GM19239 (cell line): ENCODE measurements at regions not wholly inside any gene's neighbourhood (a gene's known extent, or its start where the extent isn't known, plus 50 kb on each side); places are given as distances from the start of the nearest gene placed in this dataset.

Source experiments
- DNase-seq: peaks from one replicate; pipeline ENCODE4 v3.0.0; 2011; ENCODE audit warnings: low spot score; ENCODE audit not compliant: insufficient read length
- FAIRE-seq: peaks from 2 replicates; lab custom pipeline; 2011; peaks lifted over from hg19 to GRCh38; lab: Jason Lieb, UNC

DNA sequence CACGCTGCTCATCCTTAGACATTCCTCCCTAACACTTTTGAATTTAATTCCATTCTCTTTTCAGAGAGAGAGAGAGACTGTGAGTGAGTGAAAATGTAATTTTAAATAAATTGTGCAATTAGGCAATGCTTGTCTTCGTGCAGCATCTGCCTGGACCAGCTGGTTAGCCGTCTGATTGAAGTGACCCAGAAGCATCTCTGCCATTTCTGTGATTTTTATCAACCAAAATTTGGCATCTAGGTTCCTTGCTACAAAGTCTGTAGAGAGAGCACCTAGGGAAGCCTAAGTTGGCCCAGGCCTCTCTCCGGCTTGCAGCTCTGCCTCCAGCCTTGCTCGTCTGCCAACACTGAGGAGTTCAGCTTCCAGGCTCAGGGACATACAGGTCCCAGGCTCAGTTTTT lies 138.6 kb upstream of the GPR12 start:
- no peak for FAIRE-seq

DNA sequence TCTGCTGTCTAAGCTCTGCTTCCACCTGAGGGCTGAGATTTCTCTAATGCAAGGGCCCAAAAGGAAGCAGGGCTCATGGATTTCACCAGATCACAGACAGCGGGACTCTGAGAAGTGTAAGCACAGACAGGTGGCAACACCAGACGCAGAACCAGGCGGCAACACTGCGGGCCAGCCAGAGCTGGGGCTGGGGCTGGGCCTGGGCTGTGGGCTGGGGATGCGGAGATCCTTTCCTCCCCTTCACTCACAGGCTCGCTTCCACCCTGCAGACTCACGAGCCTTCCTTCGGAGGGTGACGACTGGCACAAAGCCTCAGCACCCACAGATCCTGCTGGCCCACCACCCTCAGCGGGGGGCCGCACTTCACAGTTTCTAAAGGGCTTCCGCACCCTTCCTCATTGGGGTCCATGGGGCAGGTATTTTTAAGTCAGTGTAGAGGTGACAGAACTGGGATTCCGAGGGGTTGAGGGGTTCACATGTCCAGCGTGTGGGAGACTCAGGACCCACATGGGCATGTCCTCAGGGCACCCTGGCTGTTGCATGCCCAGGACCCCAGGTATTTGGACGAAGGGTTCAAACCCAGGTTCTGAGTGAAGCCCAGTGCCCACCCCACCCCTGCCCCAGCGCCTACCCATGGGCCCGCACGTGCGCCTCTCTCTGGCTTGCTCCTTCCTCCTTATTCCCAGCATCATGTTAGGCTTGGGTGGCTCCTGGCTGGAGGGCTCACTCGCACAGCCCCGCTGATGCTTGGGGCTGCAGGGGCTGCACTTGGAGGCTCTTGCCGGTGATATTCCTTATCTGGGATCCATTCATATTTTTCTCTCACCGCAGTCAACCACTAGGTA lies 137.3 kb upstream of the GPR12 start:
- DNase-seq (no peak), FAIRE-seq (no peak)

More for the DNA sequence above, 138.6 kb upstream of the GPR12 start:
- no peak for DNase-seq

DNA sequence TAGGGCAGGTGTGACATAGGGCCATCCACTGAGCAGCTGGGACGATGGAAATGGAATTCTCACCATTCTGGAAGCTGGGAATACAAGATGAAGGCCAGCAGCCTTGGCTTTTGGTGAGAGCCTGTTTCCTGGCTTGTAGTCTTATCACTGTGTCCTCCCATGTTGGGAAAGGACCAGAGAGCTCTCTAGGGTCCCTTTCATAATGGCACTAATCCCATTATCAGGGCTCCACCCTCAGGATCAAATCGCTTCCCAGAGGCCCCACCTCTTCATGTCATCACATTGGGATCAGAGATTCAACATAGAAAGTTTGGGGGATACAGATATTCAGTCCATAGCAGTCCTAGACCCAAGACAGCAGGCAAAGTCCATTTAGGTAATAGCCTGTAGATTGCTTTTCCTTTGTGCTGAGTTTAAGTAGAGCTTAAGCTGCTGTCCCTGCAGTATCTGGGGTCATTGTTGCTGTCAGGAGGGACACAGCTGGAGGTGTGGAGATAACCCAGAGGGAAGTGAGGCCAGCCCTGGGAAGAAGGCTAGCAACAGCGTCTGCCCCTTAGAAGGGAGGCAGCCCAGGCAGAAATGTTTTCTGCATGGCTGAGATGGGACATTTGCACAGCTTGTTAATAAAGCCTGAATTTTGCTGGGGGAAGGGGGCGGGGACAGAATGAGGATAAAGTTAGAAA lies 136.5 kb upstream of the GPR12 start:
- DNase-seq: no peak
- no peak for FAIRE-seq

DNA sequence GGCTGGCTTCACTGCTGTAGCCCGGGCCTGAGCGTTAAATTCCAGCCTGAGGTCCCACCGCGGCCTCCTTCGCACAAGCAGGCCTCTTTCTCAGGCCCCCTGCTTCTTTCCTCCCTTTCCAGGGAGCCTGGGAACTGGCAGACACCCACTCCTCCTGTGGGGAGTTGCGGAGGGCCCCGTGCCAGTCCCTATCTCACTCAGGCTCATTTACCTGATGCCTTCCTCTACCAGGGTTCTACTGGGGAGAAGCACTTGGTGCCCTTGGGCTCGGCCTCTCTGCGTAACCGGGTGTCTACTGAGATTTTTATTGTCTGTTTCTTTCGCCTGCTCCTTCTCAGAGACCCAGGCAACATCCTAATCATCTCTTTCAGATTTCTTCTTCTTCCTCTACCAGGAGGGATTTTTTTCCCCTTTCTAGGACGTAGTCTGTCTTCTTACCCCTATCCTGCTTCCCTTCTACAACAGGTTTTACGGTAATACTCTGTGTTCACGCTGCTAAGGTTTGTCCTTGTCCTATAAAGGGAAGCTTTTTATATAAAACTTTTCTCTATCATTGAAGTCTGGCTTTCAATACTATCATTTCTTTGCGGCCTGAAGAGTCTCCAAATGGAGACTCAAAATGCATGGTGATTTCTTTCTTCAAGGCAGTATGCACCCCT lies 135.4 kb upstream of the GPR12 start:
- DNase-seq (no peak), FAIRE-seq (no peak)

DNA sequence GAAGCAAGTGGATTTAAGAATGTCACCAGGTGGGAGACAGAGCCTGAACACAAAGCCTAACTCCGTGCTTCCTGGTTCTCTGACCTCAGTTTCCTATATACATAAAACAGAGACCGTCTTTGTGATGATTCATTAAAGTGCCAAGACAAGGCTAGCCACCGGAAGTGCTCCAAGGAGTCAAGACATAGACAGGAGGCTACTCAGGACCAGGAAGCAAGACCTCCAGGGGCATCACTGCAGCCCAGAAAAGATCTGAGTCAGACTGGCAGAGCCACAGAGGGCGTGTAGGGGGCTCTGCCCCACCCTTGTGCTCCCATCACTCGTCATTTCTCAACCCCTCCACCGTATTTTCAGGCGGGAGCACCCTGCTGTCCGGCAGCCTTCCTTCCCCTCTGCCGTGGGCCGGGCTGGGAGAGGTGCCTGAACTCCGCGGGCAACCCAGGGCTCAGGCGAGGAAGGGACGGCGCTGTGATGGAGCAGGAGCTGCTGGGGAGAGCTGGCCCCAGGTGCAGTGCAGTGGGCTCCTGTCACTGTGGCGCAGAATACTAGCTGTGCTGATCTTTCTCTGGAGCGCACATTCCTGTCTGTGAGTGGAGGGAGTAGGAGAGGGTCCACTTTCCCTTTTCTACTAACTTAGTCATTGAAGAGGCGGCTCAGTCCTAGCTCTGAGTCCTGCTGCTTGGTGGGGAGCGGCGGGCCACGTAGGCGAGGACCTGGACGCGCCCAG lies 134.7 kb upstream of the GPR12 start:
- no peak for DNase-seq

DNA sequence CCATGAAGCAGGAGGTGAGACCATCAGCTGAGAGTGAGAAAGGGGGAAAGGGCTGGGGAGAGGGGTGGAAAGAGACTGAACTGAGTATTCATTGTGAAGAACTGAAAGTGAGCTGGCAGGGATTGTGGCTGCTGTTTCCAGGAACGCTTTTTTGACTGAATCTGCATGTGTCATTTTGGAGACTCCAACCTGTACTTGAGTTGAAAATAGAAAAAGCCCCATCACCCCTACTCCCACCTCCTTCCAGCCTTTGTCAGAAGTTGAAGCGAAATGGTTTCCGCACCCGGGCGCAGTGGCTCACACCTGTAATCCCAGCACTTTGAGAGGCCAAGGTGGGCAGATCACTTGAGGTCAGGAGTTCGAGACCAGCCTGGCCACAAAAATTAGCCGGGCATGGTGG lies 128.0 kb upstream of the GPR12 start:
- FAIRE-seq (no peak), DNase-seq (no peak)

More for the DNA sequence above, 134.7 kb upstream of the GPR12 start:
- no peak for FAIRE-seq

DNA sequence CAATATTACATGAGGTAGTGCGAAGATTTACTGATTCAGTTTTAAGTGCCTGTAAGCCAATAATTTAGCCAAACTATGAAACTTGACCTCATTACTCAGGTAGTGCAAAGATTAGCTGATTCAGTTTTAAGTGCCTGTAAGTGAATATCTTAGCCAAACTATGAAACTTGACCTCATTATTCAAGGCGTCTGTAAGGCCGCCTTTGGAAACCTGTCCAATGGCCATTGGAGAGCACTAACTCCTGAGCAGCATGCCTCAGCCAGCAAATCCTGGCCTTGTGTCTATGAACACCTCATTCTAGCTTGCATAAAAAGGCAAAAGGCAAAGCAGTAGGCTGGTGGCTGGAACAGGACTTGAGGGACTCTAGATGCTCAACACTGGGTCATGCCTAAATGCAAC lies 127.0 kb upstream of the GPR12 start:
- DNase-seq (no peak), FAIRE-seq (no peak)

DNA sequence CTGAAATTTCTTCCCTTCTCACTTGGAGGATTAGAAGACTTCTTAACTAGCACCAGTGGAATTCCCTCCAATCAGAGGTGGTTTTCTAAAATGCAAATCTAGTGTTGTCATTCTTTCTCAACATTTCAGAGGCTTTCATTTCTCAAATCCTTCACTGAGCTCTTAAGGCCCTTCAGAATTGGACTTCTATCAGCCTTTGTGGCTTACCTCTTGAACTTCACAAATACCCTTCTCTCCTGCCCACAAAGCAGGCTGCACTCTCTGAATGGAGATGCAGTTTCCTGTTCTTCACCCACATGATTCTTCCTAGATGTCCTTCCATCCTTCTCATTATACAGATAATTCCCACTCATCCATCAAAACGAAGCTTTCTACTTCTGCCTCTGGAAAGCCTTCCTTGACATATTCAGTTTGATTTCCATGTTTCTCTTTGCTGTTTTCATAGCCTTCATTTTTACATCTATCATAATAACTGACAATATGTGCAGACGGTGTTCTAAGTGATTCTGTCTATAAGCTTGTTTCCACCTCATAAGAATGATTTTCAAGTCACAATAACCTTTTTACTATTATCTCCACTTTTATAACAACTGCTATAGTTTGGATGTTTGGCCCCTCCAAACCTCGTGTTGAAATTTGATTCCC lies 123.1 kb upstream of the GPR12 start:
- FAIRE-seq (no peak), DNase-seq (no peak)

DNA sequence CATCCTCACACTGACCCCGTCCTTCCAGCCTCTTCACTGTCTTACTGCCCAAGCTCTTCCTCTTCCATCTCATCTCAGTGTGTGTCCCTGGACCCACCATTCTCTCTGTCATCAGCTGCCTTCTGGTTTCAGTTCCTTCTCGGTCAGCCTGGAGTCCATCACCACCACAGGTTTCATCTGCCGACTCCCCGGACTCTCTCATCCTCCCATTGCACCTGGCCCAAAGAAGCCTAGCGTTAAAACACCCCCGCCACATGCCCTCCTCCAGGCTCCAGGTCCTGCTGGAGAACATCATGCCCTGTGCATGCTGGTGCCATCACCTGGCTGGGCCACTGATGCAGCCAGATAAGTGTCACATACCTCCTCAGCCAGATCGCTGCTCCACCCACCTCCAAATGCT lies 122.1 kb upstream of the GPR12 start:
- FAIRE-seq: no peak
- DNase-seq: no peak

DNA sequence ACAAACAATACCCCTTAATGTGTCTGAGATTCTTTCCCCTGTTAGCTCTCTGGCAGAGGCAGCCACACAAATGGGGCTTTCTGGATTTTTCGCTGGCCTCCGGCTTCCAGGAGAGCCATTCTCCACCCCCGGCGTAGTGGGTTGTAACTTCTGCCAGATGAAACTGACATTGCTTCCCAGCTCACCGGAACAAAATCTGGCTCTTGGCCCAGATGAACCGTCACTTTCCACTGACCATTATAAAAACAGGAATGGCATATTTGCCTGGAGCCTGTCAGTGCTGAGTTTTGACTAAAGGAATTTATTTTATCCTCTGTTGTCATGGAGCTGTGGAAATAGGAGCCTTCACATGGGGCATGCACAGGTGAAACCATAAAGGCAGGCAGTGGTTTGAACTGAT lies 120.6 kb upstream of the GPR12 start:
- no peak for FAIRE-seq
- no peak for DNase-seq

DNA sequence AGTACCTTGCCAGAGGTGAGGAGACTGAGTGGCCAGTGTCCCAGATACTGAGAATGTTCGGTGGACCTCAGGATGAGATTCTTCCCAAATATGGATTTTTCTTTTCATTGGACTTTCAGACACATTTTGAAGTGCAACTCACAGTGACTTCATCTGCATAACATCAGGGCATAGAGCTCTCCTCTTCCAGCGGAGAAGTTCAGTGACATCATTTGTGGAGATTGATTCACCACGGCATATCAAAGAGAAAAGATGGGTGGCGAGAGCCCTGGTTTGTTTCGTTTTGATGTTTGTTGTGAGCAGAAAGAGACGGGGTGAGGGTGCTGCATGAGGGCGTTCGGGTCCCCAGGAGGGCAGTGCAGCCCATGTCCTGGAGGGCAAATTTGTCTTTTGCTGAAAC lies 120.1 kb upstream of the GPR12 start:
- no peak for FAIRE-seq
- no peak for DNase-seq

DNA sequence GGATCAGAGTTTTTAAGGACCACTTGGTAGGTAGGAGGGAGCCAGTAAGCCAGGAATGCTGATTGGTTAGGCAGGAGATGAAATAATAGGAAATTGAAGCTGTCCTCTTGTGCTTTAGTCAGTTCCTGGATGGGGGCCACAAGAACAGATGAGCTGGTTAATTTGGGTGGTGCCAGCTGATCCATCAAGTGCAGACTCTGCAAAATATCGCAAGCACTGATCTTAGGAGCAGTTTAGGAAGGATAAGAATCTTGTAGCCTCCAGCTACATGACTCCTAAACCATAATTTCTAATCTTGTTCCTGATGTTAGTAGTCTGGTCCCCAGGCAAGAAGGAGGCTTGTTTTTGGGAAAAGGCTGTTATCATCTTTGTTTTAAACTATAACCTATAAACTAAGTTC lies 117.9 kb upstream of the GPR12 start:
- no peak for DNase-seq
- no peak for FAIRE-seq

DNA sequence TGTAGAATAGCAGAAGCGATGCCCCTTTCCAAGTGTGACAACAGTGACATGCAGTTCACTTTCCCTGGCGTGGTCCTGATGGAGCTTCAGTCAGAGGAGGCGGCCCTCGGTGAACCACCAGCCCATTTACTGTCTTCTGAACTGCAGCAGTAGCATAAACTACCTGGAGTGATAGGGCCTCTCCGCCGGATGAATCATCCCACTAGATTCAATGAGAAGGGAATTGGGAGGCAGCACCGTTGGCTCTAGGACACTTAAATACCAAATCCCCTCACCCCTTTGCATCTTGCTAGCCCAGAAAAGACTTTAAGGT lies 112.8 kb upstream of the GPR12 start:
- no peak for FAIRE-seq

DNA sequence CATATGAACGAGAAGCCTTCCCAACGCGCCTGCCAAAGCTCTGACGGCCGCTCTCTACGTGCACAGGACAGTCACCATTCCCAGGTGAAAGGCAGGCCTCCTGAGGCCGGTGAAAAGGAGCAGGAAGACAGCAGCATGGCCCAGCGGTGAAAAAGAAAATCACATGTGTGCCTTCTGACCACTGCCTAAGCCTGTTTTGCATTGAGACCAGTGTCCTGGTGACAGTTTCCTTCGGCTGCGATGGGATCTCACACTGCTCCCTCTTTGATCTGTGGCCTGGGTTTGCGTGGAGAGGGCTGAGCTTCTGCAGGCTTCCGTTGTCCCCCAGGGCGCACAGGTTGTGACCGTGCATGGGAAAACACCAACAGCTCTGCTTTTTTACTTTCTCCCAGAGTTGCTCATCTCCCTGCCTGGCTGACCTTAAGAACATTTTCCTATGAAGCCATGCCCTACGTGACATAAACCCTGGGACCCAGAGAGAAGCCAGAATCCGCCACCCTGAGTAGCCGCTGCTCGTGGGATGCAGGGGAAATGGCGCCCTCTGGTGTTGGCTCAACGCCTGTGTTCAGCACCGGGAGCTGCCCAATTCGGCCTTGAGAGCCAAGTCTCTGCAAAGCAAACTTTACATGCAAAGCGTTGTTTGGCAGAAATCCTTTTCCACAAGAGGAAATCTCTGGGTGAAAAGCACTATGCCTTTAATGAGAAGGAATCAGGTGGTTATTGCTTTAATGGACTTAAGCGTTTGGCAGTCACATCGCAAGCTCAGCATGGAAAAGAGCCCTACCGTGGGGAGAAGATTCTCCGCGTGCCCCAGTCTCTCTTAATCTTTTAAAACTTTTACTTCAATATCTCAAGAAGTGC lies 112.2 kb upstream of the GPR12 start:
- DNase-seq: peak; percentile 32
- no peak for FAIRE-seq

More for the DNA sequence above, 112.8 kb upstream of the GPR12 start:
- DNase-seq: no peak

DNA sequence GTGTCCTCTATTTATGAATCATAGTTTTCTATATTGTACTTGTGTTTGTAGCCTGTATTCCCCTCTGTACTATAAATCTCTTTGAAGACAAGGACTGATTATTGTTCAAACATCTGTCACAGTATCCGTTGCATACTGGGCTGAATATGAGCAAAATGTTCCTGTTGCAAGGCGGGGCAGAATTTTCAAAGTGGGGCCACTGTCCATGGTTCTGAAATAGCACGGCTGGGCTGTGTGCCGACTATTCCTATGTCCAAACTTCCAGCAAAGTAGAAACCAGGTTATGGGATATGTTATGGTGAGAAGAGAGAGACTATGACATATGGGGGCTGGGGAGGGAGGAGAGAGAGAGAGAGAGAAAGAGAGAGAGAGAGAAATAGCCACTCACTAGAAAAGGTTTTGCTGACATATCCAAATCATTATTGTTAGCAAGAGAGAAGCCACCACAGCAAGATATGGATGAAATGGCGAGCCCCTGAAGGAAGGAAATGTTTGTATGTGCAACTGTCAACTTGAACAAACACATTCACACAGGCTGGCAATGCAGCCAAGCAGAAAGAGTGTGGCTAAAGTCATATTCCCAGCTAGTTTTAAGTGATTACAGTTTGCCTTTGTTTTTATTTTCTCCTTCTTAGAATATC lies 107.0 kb upstream of the GPR12 start:
- FAIRE-seq (no peak), DNase-seq (no peak)

DNA sequence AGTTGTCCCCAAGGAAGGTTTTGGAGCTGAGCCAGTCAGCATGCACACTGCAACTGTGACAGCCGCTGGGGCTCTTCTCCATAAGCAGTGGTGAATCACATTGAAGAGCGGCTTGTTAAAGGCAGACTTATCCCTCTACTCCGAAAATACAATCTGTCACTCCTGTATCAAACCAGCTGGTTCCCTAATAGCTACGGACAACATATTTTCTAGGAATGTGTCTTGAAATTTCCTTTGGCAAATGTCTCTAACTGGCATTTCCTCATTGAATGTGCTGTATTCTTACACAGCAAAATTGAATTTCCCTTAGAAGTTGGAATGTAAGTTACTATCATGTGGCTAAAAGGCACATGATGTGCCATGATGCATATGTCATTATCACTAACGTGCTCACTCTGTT lies 104.0 kb upstream of the GPR12 start:
- DNase-seq (no peak), FAIRE-seq (no peak)

DNA sequence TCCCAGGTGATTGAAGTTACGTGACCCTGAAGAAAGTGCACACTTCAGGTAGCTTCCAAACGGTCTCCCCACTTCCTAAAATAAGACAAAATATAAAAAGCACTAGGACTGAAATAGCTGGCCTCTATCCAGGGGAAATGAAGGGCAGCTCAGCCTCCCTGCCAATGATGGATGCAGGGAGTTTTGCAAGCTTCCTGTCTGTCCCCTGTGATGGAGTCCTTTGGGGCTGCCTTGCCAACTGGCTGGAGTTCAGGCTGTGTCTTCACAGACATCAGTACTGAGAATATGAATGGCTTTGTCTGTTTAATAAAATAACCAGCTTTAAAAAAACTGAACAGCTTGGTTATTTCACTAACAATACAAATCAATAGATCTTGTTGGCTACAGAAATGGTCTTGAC lies 101.4 kb upstream of the GPR12 start:
- DNase-seq (no peak), FAIRE-seq (no peak)

DNA sequence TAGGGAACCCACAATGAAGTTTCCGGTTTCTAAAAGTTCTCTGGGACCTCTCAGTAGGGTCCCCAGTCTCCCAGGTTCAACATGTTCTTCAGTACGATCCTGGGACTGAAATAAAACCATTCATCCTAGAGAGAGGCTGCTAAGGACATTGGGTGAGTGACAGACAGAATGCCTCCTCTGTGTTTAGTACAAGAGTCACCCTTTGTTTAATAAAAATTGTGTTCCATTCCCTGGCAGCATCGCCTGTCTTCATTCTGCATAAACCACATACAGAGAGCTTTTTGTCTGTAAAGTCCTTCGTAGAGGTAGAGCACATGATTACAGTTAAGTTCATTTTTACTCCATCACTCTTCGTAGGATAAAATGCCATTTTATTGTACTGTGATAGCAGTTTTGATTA lies 95.3 kb upstream of the GPR12 start:
- FAIRE-seq (no peak), DNase-seq (no peak)

DNA sequence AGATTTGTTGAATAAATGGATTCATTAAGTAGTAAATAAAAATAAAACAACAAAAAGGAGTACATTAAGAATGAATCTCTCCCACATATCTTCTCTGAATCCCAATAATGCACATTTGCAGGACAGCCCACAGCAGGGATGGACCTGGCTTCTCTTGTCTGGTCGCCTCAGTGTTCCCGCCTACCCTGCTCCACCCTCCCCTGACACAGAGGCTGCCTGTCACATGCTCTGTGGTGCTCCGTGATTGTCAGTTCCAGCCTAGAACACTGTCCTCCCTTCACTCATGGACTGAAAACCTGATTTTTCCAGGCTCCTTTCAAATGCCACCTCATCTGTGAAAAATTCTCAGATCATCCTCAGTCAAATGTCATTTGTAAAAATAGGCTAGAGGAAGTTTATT lies 94.5 kb upstream of the GPR12 start:
- FAIRE-seq: no peak

More for the DNA sequence above, 94.5 kb upstream of the GPR12 start:
- no peak for DNase-seq
